Neuronal stem cell (in vitro differentiated cells): ENCODE measurements at regions not wholly inside any gene's neighbourhood (a gene's known extent, or its start where the extent isn't known, plus 50 kb on each side); places are given as distances from the start of the nearest gene placed in this dataset.

Experiments used
- DNase-seq: peaks from one replicate; pipeline ENCODE4 v3.0.0-alpha.2; 2013; ENCODE audit warnings: low spot score
- H2AFZ ChIP-seq: one replicate; pipeline ENCODE4 v1.6.1; 2013; ENCODE audit warnings: mild to moderate bottlenecking, low read length, inconsistent platforms
- H2AK5ac ChIP-seq: 2 replicates; pipeline ENCODE4 v1.6.1; 2013; ENCODE audit warnings: low read depth, mild to moderate bottlenecking, inconsistent platforms, low read length, moderate library complexity, mixed read lengths
- H2BK120ac ChIP-seq: 2 replicates; pipeline ENCODE4 v1.6.1; 2013; ENCODE audit warnings: low read depth, mild to moderate bottlenecking, inconsistent platforms, low read length, moderate library complexity, mixed read lengths
- H2BK12ac ChIP-seq: one replicate; pipeline ENCODE4 v1.6.1; 2013; ENCODE audit warnings: low read length, inconsistent platforms
- H2BK15ac ChIP-seq: 2 replicates; pipeline ENCODE4 v1.6.1; 2013; ENCODE audit warnings: mild to moderate bottlenecking, low read length, inconsistent platforms, mixed read lengths
- H2BK5ac ChIP-seq: one replicate; pipeline ENCODE4 v1.6.1; 2013; ENCODE audit warnings: inconsistent platforms, mild to moderate bottlenecking, low read length, moderate library complexity
- H3K14ac ChIP-seq: one replicate; pipeline ENCODE4 v1.6.1; 2013; ENCODE audit warnings: low read length, inconsistent platforms
- H3K18ac ChIP-seq: 2 replicates; pipeline ENCODE4 v1.6.1; 2013; ENCODE audit warnings: low read length, inconsistent platforms
- H3K23ac ChIP-seq: 2 replicates; pipeline ENCODE4 v1.6.1; 2013; ENCODE audit warnings: low read depth, mild to moderate bottlenecking, mixed read lengths, low read length, inconsistent platforms; ENCODE audit not compliant: poor library complexity
- H3K27ac ChIP-seq: replicated peaks from 3 replicates; pipeline ENCODE4 v1.5.1; 2013; ENCODE audit warnings: low read length, inconsistent platforms
- H3K27me3 ChIP-seq, 3 experiments: 2 replicates each; pipeline ENCODE4 v1.6.1; 2013; ENCODE audit warnings: low read length in 3 of 3, mild to moderate bottlenecking in 2 of 3, inconsistent platforms in 1 of 3, low read depth in 1 of 3, mixed read lengths in 1 of 3, moderate library complexity in 1 of 3; ENCODE audit not compliant: control insufficient read depth in 3 of 3, insufficient read depth in 3 of 3
- H3K36me3 ChIP-seq, 2 donors: replicated peaks in 1 of 2; 2 replicates each; pipeline ENCODE4 v1.6.1; 2013; ENCODE audit warnings: low read length in 2 of 2; ENCODE audit not compliant: control insufficient read depth in 2 of 2, insufficient read depth in 2 of 2
- H3K4ac ChIP-seq: 2 replicates; pipeline ENCODE4 v1.6.1; 2013; ENCODE audit warnings: inconsistent platforms, mild to moderate bottlenecking, low read length, moderate library complexity
- H3K4me1 ChIP-seq, 2 donors: 1 replicate in 1 of 2; 2 replicates in 1 of 2; pipeline ENCODE4 v1.6.1; 2013; ENCODE audit warnings: low read length in 2 of 2, low read depth in 1 of 2; ENCODE audit not compliant: control insufficient read depth in 2 of 2, insufficient read depth in 1 of 2
- H3K4me2 ChIP-seq: one replicate; pipeline ENCODE4 v1.6.1; 2013; ENCODE audit warnings: mild to moderate bottlenecking, low read length, inconsistent platforms; ENCODE audit not compliant: insufficient read depth, poor library complexity, severe bottlenecking
- H3K4me3 ChIP-seq, 2 donors: 2 replicates each; pipeline ENCODE4 v1.5.1; 2013; ENCODE audit warnings: low read length in 2 of 2, mild to moderate bottlenecking in 2 of 2, inconsistent platforms in 1 of 2, moderate library complexity in 1 of 2
- H3K79me1 ChIP-seq: one replicate; pipeline ENCODE4 v1.6.1; 2013; ENCODE audit warnings: low read depth, mild to moderate bottlenecking, inconsistent platforms, low read length, moderate library complexity
- H3K9ac ChIP-seq: one replicate; pipeline ENCODE4 v1.6.1; 2013; ENCODE audit warnings: mild to moderate bottlenecking, low read depth, low read length, inconsistent platforms; ENCODE audit not compliant: poor library complexity
- H3K9me3 ChIP-seq, 2 donors: replicated peaks in 1 of 2; 2 replicates each; pipeline versions ENCODE3 to v1.6.1; 2013; ENCODE audit warnings: low read length in 2 of 2, mild to moderate bottlenecking in 2 of 2, inconsistent platforms in 1 of 2, low read depth in 1 of 2, mixed read lengths in 1 of 2, moderate library complexity in 1 of 2; ENCODE audit not compliant: control insufficient read depth in 2 of 2, insufficient read depth in 1 of 2
- H4K8ac ChIP-seq: one replicate; pipeline ENCODE4 v1.6.1; 2013; ENCODE audit warnings: low read depth, mild to moderate bottlenecking, inconsistent platforms, low read length, moderate library complexity
- H4K91ac ChIP-seq: one replicate; pipeline ENCODE4 v1.6.1; 2013; ENCODE audit warnings: low read length, low read depth, mild to moderate bottlenecking, inconsistent platforms; ENCODE audit not compliant: poor library complexity
- WGBS, 2 donors: extraction: QIAGEN DNeasy Blood & Tissue Kit; methylation state at CpG; one replicate each; pipeline ENCODE4 v1.1.7; 2013; ENCODE audit warnings: missing lambda C conversion rate in 2 of 2, mixed read lengths in 1 of 2; ENCODE audit not compliant: insufficient read length in 2 of 2, insufficient replicate concordance in 1 of 2; ENCODE audit errors: extremely low coverage in 2 of 2; 5-methylcytosine and 5-hydroxymethylcytosine counted together

DNA sequence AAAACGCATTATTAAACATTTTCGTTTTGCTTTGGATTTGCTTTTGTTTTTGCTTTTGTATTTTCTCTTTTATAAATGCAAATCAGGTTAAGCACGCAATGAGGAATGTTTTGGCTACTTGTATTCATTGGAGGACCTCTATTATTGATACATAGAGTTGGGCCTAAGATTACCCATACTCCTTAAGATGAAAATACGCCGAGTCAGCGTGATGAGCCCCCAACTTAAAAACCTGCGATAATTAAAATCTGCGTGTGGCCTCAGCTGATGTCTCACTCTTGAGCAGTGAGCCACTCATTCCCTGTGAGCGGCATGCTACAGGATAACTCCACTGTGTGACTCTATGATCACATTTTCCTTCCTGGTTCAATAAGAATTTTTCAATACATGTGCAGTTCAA is 518.3 kb downstream of the IRX1 start:
- Histone ChIP-seq H3K4me2 (no peak overlapping the region), H2BK12ac (no peak overlapping the region), H3K18ac (no peak overlapping the region), H3K27ac (no peak overlapping the region), H4K8ac (no peak overlapping the region), H3K4me1 (peaks cover 0 to 2% of the 10 kb centered on the region in 2 donors), H2AK5ac (no peak overlapping the region), H2BK120ac (no peak overlapping the region), H2BK15ac (no peak overlapping the region), H3K9me3 (no peaks in the 10 kb centered on the region), H3K36me3 (no peaks in the 10 kb centered on the region), H4K91ac (no peak overlapping the region), H3K27me3 (no peaks in the 10 kb centered on the region), H3K79me1 (no peaks in the 10 kb centered on the region), H2BK5ac (no peak overlapping the region), H3K14ac (no peak overlapping the region), H3K4me3 (no peak overlapping the region), H2AFZ (no peak overlapping the region), H3K9ac (no peak overlapping the region), H3K23ac (no peak overlapping the region), H3K4ac (no peak overlapping the region)
- WGBS, 2 donors = no CpG with 5 or more reads among the region's 9 CpGs
- no peak for DNase-seq

DNA sequence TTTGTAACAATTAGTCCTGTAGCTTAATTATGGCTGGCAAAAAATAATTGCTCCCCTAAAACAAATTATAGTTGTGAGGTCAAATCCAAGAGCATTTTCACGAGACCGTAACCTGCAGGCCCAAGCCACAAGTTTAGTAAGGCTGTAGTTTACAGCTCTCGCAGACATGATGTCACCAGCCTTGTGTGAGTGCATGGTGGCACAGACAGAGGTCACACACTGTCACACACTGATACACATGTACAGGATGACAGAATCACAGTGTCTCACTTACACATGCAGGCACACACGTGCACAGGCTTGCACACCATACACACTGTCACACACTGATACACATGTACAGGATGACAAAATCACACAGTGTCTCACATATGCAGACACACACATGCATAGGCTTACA is 518.8 kb downstream of the IRX1 start:
- no peak overlapping the region for H2BK120ac ChIP-seq
- peaks cover 0 to 2% of the 10 kb centered on the region in 2 donors for H3K4me1 ChIP-seq
- H2BK15ac ChIP-seq = no peak overlapping the region
- H3K27ac ChIP-seq = no peak overlapping the region
- no CpG with 5 or more reads among the region's 4 CpGs for WGBS, 2 donors
- no peak overlapping the region for H3K4ac ChIP-seq
- no peak overlapping the region for H3K14ac ChIP-seq
- no peak overlapping the region for H2AK5ac ChIP-seq
- H3K23ac ChIP-seq = no peak overlapping the region
- no peaks in the 10 kb centered on the region for H3K27me3 ChIP-seq
- H3K36me3 ChIP-seq = no peaks in the 10 kb centered on the region
- DNase-seq = no peak
- H2AFZ ChIP-seq = no peak overlapping the region
- no peak overlapping the region for H2BK5ac ChIP-seq
- no peak overlapping the region for H4K8ac ChIP-seq
- no peaks in the 10 kb centered on the region for H3K79me1 ChIP-seq
- H4K91ac ChIP-seq = no peak overlapping the region
- H3K9me3 ChIP-seq = no peaks in the 10 kb centered on the region
- peak overlapping the region; percentile 5 for H3K9ac ChIP-seq
- H3K4me2 ChIP-seq = no peak overlapping the region
- H3K4me3 ChIP-seq = peak overlapping the region in 1 of 2 donors; percentile 52
- H3K18ac ChIP-seq = no peak overlapping the region
- H2BK12ac ChIP-seq = no peak overlapping the region

DNA sequence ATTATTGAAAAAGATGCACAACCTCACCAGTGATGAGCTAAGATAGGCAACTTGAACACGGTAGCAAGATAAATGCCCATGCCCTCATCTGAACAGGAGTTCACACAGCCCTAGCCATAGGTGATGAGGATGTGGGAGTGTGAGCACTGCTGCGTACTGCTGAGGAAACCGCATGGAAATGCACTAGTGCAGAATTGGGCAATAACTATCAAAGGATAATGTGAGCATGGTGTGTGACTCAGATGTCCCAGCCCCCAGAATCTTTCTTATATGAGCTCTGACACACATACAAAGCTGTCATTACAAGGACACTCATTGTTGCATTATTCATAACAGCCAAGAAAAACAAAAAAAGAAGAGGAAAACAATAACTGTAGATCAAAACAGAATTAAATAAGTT is 521.2 kb downstream of the IRX1 start:
- no peaks in the 10 kb centered on the region for H3K36me3 ChIP-seq
- H3K4me2 ChIP-seq = no peak overlapping the region
- H3K27me3 ChIP-seq = no peaks in the 10 kb centered on the region
- no peaks in the 10 kb centered on the region for H3K79me1 ChIP-seq
- no peak overlapping the region for H2BK15ac ChIP-seq
- WGBS, 2 donors = no CpG with 5 or more reads among the region's 3 CpGs
- H3K18ac ChIP-seq = no peak overlapping the region
- H3K27ac ChIP-seq = no peak overlapping the region
- H3K9ac ChIP-seq = no peak overlapping the region
- no peak overlapping the region for H2AK5ac ChIP-seq
- H2AFZ ChIP-seq = no peak overlapping the region
- no peak overlapping the region for H3K23ac ChIP-seq
- no peaks in the 10 kb centered on the region for H3K9me3 ChIP-seq
- H3K14ac ChIP-seq = no peak overlapping the region
- no peak overlapping the region for H3K4ac ChIP-seq
- H3K4me3 ChIP-seq = no peak overlapping the region
- no peak overlapping the region for H4K91ac ChIP-seq
- H4K8ac ChIP-seq = no peak overlapping the region
- peaks cover 0 to 2% of the 10 kb centered on the region in 2 donors for H3K4me1 ChIP-seq
- no peak overlapping the region for H2BK5ac ChIP-seq
- H2BK120ac ChIP-seq = no peak overlapping the region
- no peak for DNase-seq
- no peak overlapping the region for H2BK12ac ChIP-seq

DNA sequence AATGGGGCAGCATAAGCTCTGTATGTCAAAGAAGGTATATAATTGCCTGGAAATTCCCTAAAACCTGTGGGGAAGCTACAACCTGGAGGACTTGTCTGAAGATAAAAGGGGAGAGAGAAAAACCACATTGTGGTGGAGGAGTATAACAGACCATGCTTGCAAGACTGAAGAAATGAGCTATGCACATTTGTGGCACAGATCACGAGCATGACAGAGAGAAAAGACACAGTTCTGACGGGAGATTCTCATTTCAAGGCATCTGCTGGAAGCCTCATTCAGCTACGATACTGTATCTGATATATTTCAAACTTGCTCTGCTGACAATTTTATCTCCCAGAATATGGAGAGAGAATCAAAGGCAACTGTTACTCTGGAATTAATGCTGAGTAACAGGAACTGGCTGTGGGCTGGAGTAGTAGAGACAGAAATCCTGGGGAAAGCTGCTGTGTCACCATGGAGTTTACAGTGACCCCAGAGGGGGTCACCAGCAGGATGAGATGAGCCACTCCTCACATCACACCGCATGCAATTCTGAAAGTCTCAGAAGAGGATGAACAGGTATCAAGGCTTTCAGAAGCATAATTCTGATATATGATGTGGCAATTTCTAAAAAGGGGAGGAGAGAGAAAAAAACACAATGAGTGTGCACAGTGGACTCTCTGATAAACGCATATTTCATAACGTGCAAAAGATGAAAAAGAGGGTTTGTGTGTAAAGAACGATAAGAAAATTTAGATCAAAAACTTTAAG is 528.8 kb downstream of the IRX1 start:
- H3K9me3 ChIP-seq = peaks cover 5 to 6% of the 10 kb centered on the region in 2 donors
- H2AK5ac ChIP-seq = no peak overlapping the region
- no peak overlapping the region for H2BK12ac ChIP-seq
- H3K4me1 ChIP-seq = peaks cover 0 to 1% of the 10 kb centered on the region in 2 donors
- H2AFZ ChIP-seq = no peak overlapping the region
- no peak overlapping the region for H3K14ac ChIP-seq
- H3K79me1 ChIP-seq = no peaks in the 10 kb centered on the region
- no peak overlapping the region for H2BK15ac ChIP-seq
- no peak overlapping the region for H4K91ac ChIP-seq
- no peak overlapping the region for H3K18ac ChIP-seq
- no peak overlapping the region for H3K4me3 ChIP-seq
- H3K9ac ChIP-seq = no peak overlapping the region
- no peak overlapping the region for H2BK5ac ChIP-seq
- H3K4me2 ChIP-seq = no peak overlapping the region
- no peaks in the 10 kb centered on the region for H3K27me3 ChIP-seq
- no peak overlapping the region for H3K23ac ChIP-seq
- DNase-seq = no peak
- H3K36me3 ChIP-seq = no peaks in the 10 kb centered on the region
- no peak overlapping the region for H2BK120ac ChIP-seq
- H3K4ac ChIP-seq = no peak overlapping the region
- no peak overlapping the region for H4K8ac ChIP-seq
- WGBS, 2 donors = 100% methylated on average over 1 of the region's 7 CpGs; no CpG with 5 or more reads in 1 of the 2 donors
- no peak overlapping the region for H3K27ac ChIP-seq
